ENCODE measurements at regions not wholly inside any gene's neighbourhood (a gene's known extent, or its start where the extent isn't known, plus 50 kb on each side); places are given as distances from the start of the nearest gene placed in this dataset.

DNA sequence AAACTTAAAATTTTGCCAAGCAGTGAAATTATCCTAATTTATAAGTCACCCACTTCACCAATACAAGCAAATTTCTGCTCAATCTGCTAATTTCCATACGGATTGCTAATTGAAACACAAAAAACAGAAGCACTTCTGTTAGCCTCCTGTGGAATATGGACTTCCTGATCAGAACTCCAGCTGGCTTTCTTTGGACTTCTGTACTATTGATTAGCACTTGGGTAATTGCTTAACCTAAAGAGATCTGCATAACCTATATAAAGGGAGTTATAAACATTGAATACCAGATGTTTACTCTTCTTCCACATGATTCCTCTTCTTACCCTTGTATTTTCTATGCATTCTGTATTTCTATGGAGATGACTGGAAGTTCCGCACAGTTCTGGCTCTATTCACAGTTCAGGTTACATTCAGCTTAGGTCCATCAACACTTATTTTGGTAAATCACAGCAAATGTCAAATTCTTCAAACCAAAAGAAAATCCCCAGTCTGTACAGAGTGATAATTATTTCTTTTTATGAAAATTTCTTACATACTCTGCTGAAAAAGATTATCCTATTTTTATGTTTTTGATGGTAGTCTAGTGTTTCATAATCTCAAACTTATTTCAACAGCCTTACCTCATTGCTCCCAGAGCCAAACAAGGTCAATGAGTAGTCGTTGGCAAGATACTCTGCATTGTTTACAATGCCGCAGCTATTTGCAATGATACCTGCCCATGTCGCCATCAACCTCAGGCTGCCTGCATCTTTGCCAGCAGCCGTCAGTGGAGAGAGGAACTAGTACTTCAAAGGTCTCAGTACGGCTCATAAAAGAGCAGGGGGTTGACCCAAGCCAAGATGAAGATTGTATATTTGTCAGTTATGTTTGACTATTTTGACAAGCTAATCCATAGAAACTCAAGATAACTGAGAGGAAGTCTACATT is 225.6 kb downstream of the AHR start:
- no peak for DNase-seq

DNA sequence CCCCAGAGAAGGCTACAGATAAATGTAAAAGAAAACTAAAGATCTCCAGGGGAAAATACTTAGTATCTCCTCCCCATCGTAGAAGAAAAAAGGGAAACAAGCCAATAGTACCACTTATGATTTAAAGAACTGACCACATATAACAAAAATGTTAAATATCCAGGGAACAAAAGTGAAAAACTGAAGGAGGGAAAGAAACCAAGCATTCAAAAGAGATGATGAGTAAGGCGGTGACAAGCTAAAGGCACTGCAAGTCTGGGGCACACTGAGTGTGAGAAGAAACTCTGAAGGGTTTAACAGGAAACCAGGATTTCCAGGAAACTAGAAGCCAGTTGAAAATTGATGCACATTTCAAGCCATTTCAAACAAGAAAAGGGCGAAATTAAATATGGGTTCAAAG is 226.3 kb downstream of the AHR start:
- no peak for DNase-seq

DNA sequence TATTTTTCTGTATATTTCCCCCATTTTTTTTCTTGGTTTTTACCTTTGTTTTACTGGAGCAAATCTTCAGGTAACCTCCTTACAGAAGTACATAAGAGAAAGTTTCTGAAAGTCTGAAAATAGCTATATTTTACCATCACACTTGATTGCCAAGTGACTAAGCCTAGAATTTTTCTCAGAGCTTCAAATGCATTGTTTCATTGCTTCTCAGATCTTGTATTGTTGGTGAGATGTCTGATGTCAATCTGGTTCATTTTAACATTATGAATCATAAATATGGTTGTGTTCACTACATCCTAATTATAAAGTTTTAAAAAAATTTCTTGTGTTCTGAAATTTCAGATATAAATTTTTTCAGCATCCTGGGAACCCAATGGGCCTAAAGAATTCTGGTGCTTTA is 228.2 kb downstream of the AHR start:
- DNase-seq: no peak

DNA sequence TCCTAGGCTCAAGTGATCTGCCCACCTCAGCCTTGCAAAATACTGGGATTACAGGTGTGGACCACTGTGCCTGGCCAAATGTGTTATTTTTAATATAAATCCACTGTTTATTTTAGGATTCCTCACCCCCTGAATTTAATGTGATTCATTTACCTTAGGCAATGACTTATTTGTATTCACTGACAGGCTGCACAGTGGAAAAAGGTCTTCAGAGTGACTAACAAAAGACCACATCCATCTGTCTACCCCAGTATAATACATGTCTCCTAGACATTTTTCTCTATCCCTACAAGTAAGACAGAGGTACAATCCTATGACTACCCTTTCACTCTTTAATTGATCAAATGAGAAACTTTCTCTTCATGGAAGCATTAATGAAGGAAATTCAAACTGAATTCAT is 230.2 kb downstream of the AHR start:
- no peak for DNase-seq

DNA sequence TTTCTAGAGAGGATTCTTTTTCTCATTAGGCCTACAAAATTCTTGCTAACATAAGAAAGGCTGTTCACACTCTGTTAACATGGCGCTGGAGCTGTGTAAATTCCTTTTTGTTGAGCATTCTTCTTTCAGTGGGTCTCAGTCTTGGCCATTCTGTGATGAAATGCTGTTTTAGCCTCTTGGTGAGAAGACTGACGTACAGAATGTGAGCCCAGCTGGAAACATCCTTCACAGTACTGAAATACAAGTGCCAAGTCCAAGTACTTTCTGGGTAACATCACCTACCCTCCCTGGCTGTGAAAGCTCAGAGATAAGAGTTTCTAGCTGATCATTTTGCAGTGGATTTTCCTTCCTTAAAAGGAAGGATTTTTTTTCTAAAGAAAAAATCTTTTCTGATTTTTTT is 231.8 kb downstream of the AHR start:
- no peak for DNase-seq

DNA sequence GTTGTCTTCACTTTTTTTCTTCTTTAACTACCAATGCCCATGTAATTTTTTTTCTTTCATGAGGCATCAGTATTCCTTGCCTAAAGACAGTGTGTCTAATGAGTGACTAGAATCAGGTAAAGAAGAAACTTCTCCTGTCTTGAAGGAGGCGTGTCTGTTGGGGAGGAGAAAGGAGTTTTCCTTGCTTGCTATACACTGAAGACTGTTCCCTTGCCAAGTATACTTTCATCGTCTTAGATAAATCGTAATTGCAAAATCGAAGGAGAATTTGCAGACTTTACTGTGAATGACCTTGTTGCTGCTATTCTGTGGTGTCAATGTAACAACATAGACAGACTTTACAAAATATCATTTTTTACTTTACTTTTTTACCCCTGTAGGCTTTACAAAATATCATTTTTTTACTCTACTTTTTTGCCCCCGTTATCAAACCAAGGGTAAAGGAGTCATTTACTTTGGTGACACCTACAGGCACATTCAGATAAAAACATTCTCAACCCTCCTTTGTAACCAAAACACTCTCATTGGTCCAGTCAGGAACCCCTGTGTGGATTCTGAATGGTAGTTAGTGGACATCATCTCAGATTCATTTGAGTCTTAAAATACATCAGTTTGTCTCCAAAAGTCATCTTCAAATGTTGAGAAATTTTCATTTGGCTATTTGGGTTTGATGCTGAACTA is 232.4 kb downstream of the AHR start:
- no peak for DNase-seq

DNA sequence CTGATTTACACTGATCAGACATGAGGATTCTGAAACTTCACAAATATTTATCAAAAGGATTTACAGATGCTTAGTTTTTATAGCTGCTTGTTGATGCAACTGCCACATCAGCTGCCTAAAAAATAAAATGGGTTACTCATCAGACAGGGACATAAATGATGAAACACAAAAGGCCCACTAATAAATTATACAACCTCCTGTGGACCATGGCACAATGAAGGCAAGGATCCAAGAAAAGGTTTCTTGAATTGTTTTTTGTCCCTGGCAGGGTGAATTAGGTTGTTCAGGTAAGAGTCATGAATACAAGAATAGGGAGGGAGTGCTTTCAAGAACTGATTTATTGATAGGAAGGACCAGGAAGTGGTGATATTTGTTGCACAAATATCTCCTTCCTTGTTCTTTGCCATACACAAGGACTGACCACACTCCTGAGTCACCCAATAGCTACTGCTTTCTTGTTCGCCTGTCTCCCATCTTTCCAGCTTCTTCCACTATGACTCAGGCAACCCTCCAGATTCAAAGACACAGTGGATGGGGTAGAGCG is 234.5 kb downstream of the AHR start:
- no peak for DNase-seq

DNA sequence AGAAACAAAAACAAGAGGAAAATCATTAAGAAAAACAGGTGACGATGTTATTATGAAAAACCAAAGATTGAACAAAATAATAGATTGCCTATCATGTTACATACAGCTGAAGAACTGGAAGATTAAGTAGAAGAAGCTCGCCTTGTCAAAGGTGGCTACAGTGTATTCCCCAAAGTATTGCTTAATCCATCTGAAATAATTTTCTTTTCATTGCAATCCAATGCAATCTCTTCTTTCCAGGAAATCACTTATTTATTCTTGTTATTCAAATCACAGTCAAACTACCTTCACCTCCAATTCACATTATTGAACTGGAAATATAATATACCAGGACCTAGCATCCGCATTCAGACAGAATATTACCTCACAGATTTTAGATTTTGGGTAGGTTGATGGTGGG is 235.9 kb downstream of the AHR start:
- no peak for DNase-seq

DNA sequence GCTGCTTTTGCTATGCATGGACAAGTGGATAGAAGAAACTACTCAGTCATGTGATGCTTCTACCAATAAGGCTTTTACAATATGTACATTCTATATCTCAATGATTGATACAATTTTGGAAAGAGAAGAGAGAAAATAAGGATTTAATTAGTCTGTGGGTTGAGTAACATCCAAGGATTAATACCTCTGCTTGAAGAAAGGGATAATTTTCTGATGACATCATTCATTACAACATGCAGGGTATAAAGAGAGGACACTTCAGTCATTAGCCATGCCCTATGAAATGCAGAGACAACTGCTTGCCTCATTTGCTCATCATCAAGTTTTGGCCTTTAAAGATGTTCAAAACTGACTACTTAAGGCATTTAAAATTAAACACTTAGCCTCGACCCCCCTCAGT is 237.3 kb downstream of the AHR start:
- DNase-seq: no peak

DNA sequence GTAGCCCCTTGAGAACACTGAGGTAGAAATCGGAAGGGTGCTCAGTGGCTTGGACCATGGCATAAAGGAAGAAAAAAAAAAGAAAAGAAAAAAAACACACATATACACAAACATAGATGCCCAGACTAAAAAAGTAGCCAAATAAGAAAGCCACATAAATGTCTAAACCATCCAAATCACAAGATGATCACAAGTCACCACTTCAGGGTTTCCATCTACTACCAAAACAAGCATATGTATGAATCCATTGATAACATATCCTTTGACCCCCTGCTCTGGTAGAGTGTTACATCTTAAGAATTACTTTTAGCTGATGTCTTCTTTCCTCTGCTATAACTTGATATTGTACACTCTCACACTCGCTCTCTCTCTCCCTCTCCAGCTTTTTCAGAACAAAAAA is 245.9 kb downstream of the AHR start:
- no peak for DNase-seq

DNA sequence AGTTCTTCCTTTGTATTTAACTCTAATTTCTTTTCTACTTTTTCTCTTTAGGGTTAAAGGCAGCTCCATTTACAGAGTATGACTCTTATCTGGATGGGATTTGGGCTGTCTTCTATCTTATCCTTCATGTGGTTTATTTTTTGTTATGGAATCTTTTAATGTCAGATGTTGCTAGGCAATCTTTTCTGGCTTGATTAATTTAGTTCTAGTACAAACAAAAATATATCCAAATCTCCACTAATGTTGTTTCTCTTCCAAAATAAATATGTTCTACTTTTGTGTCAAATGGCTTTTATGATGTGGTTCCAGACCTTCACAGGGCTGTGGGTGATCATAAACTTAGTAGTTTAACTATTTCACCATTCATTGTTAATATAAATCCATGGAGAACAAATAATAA is 246.9 kb downstream of the AHR start:
- no peak for DNase-seq

DNA sequence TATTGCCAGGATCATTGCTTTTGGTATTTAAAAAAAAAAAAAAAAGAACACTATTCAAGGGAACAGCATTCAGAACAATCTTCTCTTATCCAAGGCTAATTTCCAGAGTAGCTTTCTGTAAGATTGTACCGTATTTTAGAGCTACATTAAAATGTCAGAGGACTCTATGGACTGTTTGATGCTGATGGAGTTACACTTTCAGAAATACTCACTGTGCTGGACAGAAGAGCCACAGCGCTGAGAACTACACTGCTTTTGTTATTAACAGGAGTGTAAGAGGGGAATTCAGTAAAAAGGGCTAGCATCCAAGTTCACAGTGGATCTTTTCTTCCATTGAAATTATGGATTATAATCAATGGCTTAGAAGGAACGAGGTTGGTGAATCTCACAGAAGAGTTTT is 247.7 kb downstream of the AHR start:
- DNase-seq: no peak

DNA sequence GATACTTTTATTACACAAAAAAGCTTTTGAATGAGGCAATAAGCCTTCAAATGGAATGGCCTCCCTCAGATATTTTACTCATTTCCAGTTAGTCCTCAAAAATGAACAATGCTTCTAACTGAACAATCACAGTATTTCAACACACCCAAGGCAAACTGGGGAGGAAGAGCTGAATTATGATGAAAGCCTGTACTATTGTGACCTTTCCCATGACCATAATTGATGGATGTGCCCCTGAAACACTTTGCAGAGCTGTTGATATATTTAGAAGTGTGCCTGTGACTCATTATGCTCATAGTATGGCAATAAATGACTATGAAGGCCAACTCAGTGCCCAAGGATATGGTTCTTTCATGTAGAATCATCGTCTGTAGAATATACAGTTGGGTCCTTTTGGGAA is 248.1 kb downstream of the AHR start:
- no peak for DNase-seq

DNA sequence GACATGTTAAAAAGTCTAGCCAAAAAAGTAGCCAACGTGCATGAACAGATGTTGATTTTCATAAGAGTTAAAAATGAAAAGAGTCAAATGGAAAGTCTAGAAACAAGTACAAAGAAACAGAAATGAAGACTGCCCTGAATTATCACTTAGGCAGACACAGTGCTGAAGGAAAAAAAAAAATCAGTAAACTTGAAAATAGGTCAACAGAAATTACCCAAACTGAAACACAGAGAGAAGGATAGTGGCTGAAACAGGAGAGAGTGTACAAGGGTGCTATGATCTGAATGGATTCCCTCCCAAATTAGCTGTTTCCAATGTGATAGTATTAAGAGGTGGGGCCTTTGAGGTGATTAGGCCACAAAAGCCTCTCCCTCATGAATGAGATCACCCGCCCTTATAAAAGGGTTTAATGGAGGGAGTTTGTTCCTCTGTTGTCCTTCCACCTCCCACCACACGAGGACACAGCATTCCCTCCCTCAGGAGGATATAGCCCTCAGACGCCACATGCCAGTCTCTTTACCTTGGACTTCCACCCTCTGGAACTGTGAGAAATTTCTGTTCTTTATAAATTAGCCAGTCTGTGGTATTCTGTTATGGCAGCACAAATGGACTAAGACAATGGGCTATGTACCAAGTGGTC is 249.7 kb downstream of the AHR start:
- DNase-seq: no peak

DNA sequence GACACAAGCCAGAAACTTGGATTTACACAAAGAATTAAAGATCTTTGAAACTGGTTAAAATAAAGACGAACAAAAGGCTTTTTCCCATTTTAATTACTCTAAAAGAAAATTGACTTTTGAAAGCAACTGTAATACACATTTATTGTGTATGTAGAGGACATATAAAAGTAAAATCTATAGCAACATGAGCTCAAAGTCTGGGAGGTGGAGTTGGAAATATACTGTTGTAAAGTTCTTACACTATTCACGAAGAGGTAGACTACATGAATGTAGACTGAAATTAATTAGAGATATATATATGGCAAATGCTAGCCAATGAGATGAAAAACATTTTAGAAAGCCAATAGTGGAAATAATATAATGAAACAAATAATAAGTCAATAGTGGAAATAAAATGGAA is 251.0 kb downstream of the AHR start:
- DNase-seq: no peak

DNA sequence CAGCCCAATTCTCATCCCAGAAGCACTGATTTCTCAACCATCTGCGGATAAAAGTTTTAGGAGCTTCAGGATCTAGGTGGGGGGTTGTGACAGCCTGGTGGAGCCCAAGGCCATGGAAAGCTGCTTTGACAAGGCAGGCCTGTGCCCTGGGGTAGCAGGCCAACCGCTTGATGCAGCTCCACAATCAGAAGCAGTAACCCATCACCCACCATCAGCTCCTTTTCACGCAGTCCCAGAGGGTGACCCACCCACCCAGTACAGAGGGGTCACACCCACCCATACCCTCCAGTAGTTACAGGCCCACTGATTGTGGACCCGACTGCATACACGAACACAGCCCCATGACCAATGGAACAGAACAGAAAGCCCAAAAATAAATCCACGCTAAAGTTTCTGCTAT is 253.9 kb downstream of the AHR start:
- no peak for DNase-seq

DNA sequence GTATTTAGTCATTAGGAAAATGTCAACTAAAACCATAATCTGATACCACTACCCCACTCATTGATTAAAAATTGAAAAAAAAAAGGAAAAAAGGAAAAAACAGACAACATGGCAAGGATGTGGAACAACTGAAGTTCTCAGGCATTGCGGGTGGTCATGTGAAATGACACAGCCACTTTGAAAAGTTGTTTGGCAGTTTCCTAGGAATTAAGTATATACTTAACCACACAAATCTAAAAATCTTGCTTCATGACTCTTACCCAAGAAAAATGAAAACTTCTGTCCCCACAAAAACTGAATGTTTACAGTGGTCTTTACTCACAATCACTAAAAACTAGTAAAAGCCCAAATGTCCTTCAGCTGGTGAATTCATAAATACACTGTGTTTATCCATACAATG is 254.5 kb downstream of the AHR start:
- DNase-seq: no peak

DNA sequence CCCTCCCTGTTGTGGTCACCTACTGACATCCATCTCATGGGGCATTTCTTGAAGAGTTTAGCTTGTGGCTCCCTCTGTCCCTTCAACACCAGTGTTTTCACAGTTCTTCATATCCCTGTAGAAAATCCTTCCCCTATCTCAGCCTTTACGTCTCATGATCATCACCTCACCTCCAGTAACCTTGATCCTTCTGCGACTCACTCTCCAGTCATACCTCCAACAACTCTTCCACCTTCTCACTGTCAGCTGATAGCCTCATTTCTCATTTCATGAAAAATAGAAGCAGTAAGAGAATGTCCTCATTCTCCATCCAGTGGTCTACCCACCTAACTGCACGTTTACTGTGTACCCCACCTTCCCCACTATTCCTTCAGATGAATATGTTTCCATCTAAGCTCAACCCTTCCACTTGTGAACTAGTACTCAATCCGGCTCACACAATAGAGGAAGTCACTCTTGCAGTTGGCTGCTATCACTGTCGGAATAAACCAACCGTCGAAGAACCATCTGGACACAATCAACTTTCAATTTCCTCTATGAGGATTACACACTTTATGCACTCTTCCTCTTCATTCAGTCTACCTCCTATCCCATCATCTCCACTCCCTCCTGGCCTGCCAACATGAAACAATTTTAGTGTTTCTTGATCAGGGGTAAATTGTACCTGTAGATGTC is 256.0 kb downstream of the AHR start:
- DNase-seq: no peak

DNA sequence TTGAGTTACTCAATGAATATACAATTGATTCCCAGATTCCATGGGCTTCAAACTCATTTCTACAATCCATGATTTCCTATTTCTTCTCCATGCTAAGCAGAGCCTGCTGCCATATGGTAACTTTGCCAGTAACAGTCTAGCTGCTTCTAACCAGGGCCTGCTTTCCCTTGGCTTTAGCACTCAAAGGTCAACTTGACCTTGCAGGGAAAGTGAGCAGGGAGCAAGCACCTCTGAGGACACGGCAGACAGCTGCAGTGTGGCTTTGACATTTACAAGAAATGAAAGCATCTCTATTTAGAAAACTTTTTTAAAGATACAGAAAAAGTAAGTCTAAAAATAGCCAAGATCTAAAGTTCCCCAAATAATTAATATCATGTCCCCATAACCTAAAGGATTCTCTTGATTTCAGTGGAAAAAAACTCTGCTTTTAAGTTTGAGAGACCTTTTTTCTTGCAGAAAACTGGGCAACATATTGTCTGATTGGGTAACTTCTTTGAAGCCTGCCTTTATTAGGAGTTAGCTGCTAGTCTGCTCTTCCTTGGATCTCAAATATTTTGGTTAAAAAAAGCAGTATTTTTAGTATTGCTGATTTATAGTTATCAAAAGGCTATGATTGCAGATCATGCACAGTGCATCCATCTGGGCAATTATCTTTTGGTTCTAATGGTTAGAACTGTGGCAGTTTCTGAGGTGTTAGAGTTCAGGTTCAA is 257.9 kb downstream of the AHR start:
- DNase-seq: no peak

DNA sequence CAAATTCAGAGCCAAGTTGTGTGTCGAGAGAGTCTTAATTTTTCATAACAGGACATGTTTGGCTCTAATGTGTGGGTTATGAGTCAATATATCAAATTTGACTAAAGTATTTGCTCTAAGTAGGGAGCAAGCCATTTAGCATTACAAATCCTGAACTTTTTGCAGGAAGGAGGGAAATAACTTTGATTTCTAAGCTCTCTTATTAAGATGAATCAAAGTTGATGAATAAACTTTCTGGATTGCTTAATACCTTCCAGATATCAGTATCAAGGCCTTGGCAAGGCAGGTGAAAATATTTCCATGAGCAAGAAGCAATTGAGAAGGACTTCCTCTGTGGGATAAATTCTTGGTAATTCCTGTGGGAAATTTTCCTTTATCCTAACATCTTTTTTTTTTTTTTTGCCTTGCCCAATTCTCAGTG is 258.8 kb downstream of the AHR start:
- DNase-seq: no peak

DNA sequence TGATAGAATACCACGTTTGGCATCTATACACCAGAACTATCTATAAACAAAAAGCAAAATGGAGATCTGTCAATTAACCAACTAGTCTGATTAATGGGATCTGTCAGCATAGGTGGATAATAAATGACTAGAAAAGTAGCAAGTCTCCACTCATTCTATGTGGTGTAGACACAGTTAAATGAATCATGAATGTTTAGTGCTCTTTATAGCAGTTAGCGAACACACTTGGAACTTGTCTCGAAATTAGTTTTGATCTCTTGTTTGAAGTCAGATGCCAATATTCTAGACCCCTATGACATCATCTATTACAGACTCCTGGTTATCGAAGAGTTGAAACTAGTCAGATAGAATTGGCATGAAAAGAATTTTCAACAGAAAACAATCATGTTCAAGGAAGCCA is 259.7 kb downstream of the AHR start:
- no peak for DNase-seq

DNA sequence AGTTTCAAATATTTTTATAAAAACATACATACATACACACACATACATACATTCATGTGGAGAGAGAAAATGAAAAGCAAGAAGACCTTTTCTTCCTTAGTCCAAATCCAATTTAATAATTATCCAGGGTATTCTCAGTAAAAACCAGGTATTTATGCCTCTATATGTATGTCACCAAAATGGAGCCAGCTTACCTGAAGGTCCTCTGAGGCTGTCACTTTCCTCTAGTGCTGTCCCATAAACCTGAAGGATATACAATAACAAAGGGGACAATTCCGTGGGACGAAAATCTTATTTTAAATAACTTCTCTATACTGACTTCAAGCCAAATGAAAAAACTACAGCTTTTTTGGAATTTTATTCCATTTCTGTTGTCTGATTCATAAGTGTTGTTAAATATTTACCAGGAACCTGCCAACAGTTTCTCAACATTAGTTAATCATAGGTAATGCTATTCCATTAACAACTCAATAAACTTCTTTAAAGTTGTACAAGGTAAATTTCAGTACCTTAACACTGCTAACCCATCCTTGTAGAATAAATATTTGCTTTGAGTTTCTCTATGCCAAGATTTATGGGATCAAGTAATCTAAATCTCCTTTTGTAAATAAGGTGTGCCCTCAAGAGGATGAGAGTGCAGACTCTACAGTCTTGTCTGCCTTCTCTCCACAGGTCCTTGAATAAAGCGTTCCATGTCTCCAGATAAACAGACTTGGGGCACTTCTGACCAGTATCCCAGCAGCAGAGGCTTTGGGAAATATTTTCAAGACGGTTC is 260.3 kb downstream of the AHR start:
- DNase-seq: no peak

Measured in NCI-H1048 (cell line).